Endothelial cell of umbilical vein (primary cell): ENCODE measurements at regions not wholly inside any gene's neighbourhood (a gene's known extent, or its start where the extent isn't known, plus 50 kb on each side); places are given as distances from the start of the nearest gene placed in this dataset.

Experiments used
- BruUV-seq: library from RNA; stranded (reverse); fragments of 400-500 nt; replicated peaks from 2 replicates; lab custom pipeline; 2021; lab: Mats Ljungman, UMichigan
- CTCF ChIA-PET: fragments of 300-600, 350-600 bp; sonication (Branson Sonifier 250); formaldehyde crosslinking; loops from one replicate; lab custom pipeline; 2021; ENCODE audit warnings: antibody characterized with exemption, inconsistent platforms; lab: Charles Lee
- POLR2A ChIA-PET: fragments of 300-600, 350-600 bp; sonication (Branson Sonifier 250); formaldehyde crosslinking; loops from one replicate; lab custom pipeline; 2021; ENCODE audit warnings: antibody characterized with exemption, inconsistent platforms; lab: Charles Lee
- DNase-seq: peaks from one replicate; pipeline ENCODE4 v3.0.0-alpha.2; 2011; ENCODE audit warnings: low read depth, low spot score
- FAIRE-seq: peaks from 2 replicates; lab custom pipeline; 2011; peaks lifted over from hg19 to GRCh38; lab: Jason Lieb, UNC
- H2AFZ ChIP-seq: 2 replicates; pipeline ENCODE4 v1.6.0; 2012; ENCODE audit warnings: low read depth, low read length, control low read depth, inconsistent platforms
- H3K27ac ChIP-seq: 2 replicates; pipeline ENCODE4 v1.5.1; 2011; ENCODE audit warnings: low read depth, mild to moderate bottlenecking, control low read depth, low read length, moderate library complexity; ENCODE audit not compliant: insufficient read depth
- H3K27me3 ChIP-seq, 2 experiments: 2 replicates each; pipeline versions ENCODE4 v1.6.0 to v1.6.1; 2011; ENCODE audit warnings: low read length in 2 of 2, mixed read lengths in 1 of 2; ENCODE audit not compliant: control insufficient read depth in 2 of 2, insufficient read depth in 2 of 2
- H3K36me3 ChIP-seq, 2 experiments: 2 replicates in 1 of 2; 3 replicates in 1 of 2; pipeline ENCODE4 v1.5.1; 2011; ENCODE audit warnings: low read length in 2 of 2, mild to moderate bottlenecking in 1 of 2, moderate library complexity in 1 of 2; ENCODE audit not compliant: control insufficient read depth in 2 of 2, insufficient read depth in 2 of 2; ENCODE audit errors: extremely low read depth in 1 of 2
- H3K4me1 ChIP-seq: 3 replicates; pipeline ENCODE4 v1.5.1; 2011; ENCODE audit warnings: mild to moderate bottlenecking, low read length; ENCODE audit not compliant: control insufficient read depth, insufficient read depth; ENCODE audit errors: extremely low read depth
- H3K4me2 ChIP-seq: 2 replicates; pipeline ENCODE4 v1.6.1; 2011; ENCODE audit warnings: low read length, control low read depth, mixed read lengths; ENCODE audit not compliant: insufficient read depth
- H3K4me3 ChIP-seq, 3 experiments: fragments of 200-600 bp in 1 of 3; sonication (generic), shearing (Covaris generic) in 1 of 3; replicated peaks in 1 of 3; 2 replicates each; pipeline ENCODE4 v1.5.1; 2011 to 2016; ENCODE audit warnings: control low read depth in 3 of 3, low read length in 3 of 3, mild to moderate bottlenecking in 2 of 3, inconsistent platforms in 1 of 3, low read depth in 1 of 3, moderate library complexity in 1 of 3; ENCODE audit not compliant: insufficient read depth in 1 of 3
- H3K79me2 ChIP-seq: 2 replicates; pipeline ENCODE4 v1.6.0; 2012; ENCODE audit warnings: low read length, inconsistent platforms; ENCODE audit not compliant: control insufficient read depth, insufficient read depth
- H3K9ac ChIP-seq: replicated peaks from 2 replicates; pipeline ENCODE3; 2011; ENCODE audit warnings: low read length, control low read depth; ENCODE audit not compliant: insufficient read depth; ENCODE audit errors: extremely low read depth
- H3K9me1 ChIP-seq: replicated peaks from 3 replicates; pipeline ENCODE4 v1.6.0; 2011; ENCODE audit warnings: mild to moderate bottlenecking, low read length; ENCODE audit not compliant: control insufficient read depth, insufficient read depth; ENCODE audit errors: extremely low read depth
- H3K9me3 ChIP-seq: replicated peaks from 2 replicates; pipeline ENCODE4 v1.5.1; 2012; ENCODE audit warnings: low read length, inconsistent platforms; ENCODE audit not compliant: control insufficient read depth, insufficient read depth
- H4K20me1 ChIP-seq: replicated peaks from 2 replicates; pipeline ENCODE3; 2011; ENCODE audit warnings: mild to moderate bottlenecking, low read length; ENCODE audit not compliant: control insufficient read depth, insufficient read depth; ENCODE audit errors: extremely low read depth
- CTCF ChIP-seq, 2 donors: IDR thresholded peaks; 1 replicate in 1 of 2; 2 replicates in 1 of 2; pipeline ENCODE4 v1.5.1; 2011; ENCODE audit warnings: low read length in 2 of 2, mild to moderate bottlenecking in 2 of 2, moderate library complexity in 2 of 2, control low read depth in 1 of 2, inconsistent platforms in 1 of 2, low read depth in 1 of 2; ENCODE audit not compliant: insufficient read depth in 1 of 2; ENCODE audit errors: extremely low read depth in 1 of 2
- EZH2 ChIP-seq: IDR thresholded peaks from 2 replicates; pipeline ENCODE4 v1.6.1; 2012; ENCODE audit warnings: borderline replicate concordance, low read depth, mild to moderate bottlenecking, moderate library complexity, low read length, inconsistent platforms; ENCODE audit not compliant: severe bottlenecking
- FOS ChIP-seq: IDR thresholded peaks from 2 replicates; pipeline ENCODE4 v1.6.1; 2011; ENCODE audit warnings: mild to moderate bottlenecking, low read length, moderate library complexity, borderline replicate concordance; ENCODE audit not compliant: insufficient read depth
- GATA2 ChIP-seq: IDR thresholded peaks from 2 replicates; pipeline ENCODE4 v1.7.0; 2011; ENCODE audit warnings: low read depth, mild to moderate bottlenecking, moderate library complexity, mixed read lengths, low read length; ENCODE audit not compliant: insufficient read length, insufficient read depth
- JUN ChIP-seq: IDR thresholded peaks from 2 replicates; pipeline ENCODE4 v1.6.1; 2011; ENCODE audit warnings: borderline replicate concordance, low read depth; ENCODE audit not compliant: insufficient read length, insufficient read depth
- MYC ChIP-seq: IDR thresholded peaks from one replicate; pipeline ENCODE4 v1.6.1; 2011; ENCODE audit warnings: mild to moderate bottlenecking, low read depth, low read length
- POLR2A ChIP-seq: IDR thresholded peaks from 2 replicates; pipeline ENCODE4 v1.6.1; 2012; ENCODE audit warnings: low read depth, mild to moderate bottlenecking, control low read depth, low read length
- POLR2AphosphoS5 ChIP-seq: IDR thresholded peaks from 2 replicates; pipeline ENCODE4 v1.6.1; 2012; ENCODE audit warnings: low read depth, mild to moderate bottlenecking, control low read depth, low read length, moderate library complexity; ENCODE audit not compliant: insufficient read depth
- dilution Hi-C: fragments of 300-500 bp; cut with MboI; formaldehyde crosslinking; loops from one replicate; pipeline ENCODE4 v1.15.0; 2019; ENCODE audit warnings: low sequenced_read_pairs; ENCODE audit not compliant: extremely low pct_ligation_motif_present
- intact Hi-C: fragments of 100-400 bp; cut with micrococcal nuclease; formaldehyde crosslinking; loops from one replicate; pipeline ENCODE4 v1.10.0; 2022
- TF ChIP-seq, protein P1 (sequence below): IDR thresholded peaks from 2 replicates; pipeline ENCODE4 v1.6.1; 2011; ENCODE audit not compliant: insufficient read depth, insufficient read length

- DNase-seq: no peak
- peak overlapping the region; percentile 52 for H2AFZ ChIP-seq
- no peak overlapping the region for H3K4me3 ChIP-seq
- no peaks in the 10 kb centered on the region for H3K79me2 ChIP-seq
- no peaks in the 10 kb centered on the region for H3K27me3 ChIP-seq
- no peaks in the 10 kb centered on the region for H3K9me3 ChIP-seq
- CTCF ChIA-PET: interaction anchor here (1.3 kb wide), 1 partner anchor 25 kb away, joined by 3 read pairs; no protein-coding TSS in a partner anchor
- dilution Hi-C loops (no loop called here), intact Hi-C loops (no loop called here)
- H3K9me1 ChIP-seq: no peaks in the 10 kb centered on the region
- H3K27ac ChIP-seq: no peak overlapping the region
- no peak overlapping the region for H3K9ac ChIP-seq
- H4K20me1 ChIP-seq: no peaks in the 10 kb centered on the region
- peaks cover 4% of the 10 kb centered on the region for H3K4me1 ChIP-seq
- TF ChIP-seq MYC (no peak), FOS (peak; percentile 36), JUN (no peak)
- FAIRE-seq: peak; percentile 18
- H3K4me2 ChIP-seq: no peak overlapping the region
- POLR2A ChIA-PET: no interaction called here
- BruUV-seq: no TSS peak
- no peaks in the 10 kb centered on the region for H3K36me3 ChIP-seq
Observed at GRCh38 chr2:56102866-56103265, 80.9 kb upstream of the CCDC85A start.

DNA sequence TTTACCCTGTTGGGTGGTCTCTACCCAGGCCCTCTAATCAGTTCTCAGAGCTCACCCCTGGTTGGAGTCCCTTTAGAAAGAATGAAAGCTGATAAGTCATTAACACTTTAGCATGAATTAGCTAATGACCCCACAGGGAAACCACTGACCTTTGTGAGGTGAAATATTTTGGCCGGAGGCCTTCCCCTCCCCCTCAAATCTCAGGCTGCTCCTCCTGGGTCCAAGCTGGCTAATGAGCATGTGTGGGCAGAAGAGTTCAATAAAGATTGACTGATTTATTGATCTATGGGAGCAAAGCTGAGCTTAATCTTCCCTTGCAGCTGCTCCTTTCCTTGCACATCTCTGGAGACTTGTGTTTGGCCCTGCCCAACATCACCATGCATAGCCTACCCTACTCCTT lies 78.8 kb upstream of the CCDC85A start:
- H3K9ac ChIP-seq: no peak overlapping the region
- no peaks in the 10 kb centered on the region for H3K36me3 ChIP-seq
- no TSS peak for BruUV-seq
- H3K9me1 ChIP-seq: no peaks in the 10 kb centered on the region
- no peaks in the 10 kb centered on the region for H3K79me2 ChIP-seq
- TF ChIP-seq CTCF (IDR thresholded peaks at IDR 0.05; ENCODE audit: extremely low read depth in 1 of 2, insufficient read depth in 1 of 2, low read depth in 1 of 2, low read length in 2 of 2) (no peak), JUN (no peak), POLR2A (no peak), GATA2 (no peak), EZH2 (no peak), FOS (no peak), POLR2AphosphoS5 (no peak), MYC (no peak)
- TF ChIP-seq, protein P1, sequence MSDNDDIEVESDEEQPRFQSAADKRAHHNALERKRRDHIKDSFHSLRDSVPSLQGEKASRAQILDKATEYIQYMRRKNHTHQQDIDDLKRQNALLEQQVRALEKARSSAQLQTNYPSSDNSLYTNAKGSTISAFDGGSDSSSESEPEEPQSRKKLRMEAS: no peak
- ChIA-PET CTCF (no interaction called here), POLR2A (no interaction called here)
- no peak overlapping the region for H3K27ac ChIP-seq
- no peaks in the 10 kb centered on the region for H3K27me3 ChIP-seq
- FAIRE-seq (no peak), DNase-seq (no peak)
- no peaks in the 10 kb centered on the region for H3K9me3 ChIP-seq
- H3K4me3 ChIP-seq: no peak overlapping the region
- no peaks in the 10 kb centered on the region for H4K20me1 ChIP-seq
- H2AFZ ChIP-seq: no peak overlapping the region
- intact Hi-C loops: no loop called here
- H3K4me2 ChIP-seq: no peak overlapping the region
- peaks cover 4% of the 10 kb centered on the region for H3K4me1 ChIP-seq
- dilution Hi-C loops: no loop called here
